Caco-2 (cell line): ENCODE measurements at regions not wholly inside any gene's neighbourhood (a gene's known extent, or its start where the extent isn't known, plus 50 kb on each side); places are given as distances from the start of the nearest gene placed in this dataset.

ENCODE experiments used
- BruUV-seq: library from RNA; stranded (reverse); fragments of 400-500 nt; replicated peaks from 2 replicates; lab custom pipeline; 2021; lab: Mats Ljungman, UMichigan
- CTCF ChIA-PET: fragments of 300-600 bp; sonication (Branson Sonifier 250); formaldehyde crosslinking; loops from one replicate; lab custom pipeline; 2022; ENCODE audit warnings: antibody characterized with exemption; lab: Charles Lee
- POLR2A ChIA-PET: fragments of 300-600 bp; sonication (Branson Sonifier 250); formaldehyde crosslinking; loops from one replicate; lab custom pipeline; 2022; ENCODE audit warnings: antibody characterized with exemption; lab: Charles Lee
- DNase-seq, 2 experiments: peaks; one replicate each; pipeline versions ENCODE4 v3.0.0 to v3.0.0-alpha.2; 2020 to 2022
- H3K27me3 ChIP-seq: replicated peaks from 2 replicates; pipeline ENCODE4 v1.6.0; 2011; ENCODE audit warnings: low read length; ENCODE audit not compliant: control insufficient read depth, insufficient read depth
- H3K36me3 ChIP-seq: 2 replicates; pipeline ENCODE4 v1.5.1; 2011; ENCODE audit warnings: low read length; ENCODE audit not compliant: control insufficient read depth, insufficient read depth
- H3K4me1 ChIP-seq: fragments of 250-450 bp; sonication (Bioruptor Pico); 2 replicates; pipeline ENCODE4 v1.5.1; 2020; ENCODE audit warnings: mild to moderate bottlenecking
- H3K4me3 ChIP-seq: 2 replicates; pipeline ENCODE4 v1.5.1; 2011; ENCODE audit warnings: low read depth, mild to moderate bottlenecking, control low read depth, low read length
- H3K9me3 ChIP-seq: fragments of 250-450 bp; sonication (Bioruptor Pico); 2 replicates; pipeline ENCODE4 v1.5.1; 2020; ENCODE audit warnings: mild to moderate bottlenecking, moderate library complexity
- H3K27ac Mint-ChIP-seq: one replicate; pipeline ENCODE4 v1.8.0; 2022; ENCODE audit warnings: mixed read lengths; ENCODE audit not compliant: unreplicated experiment
- H3K27me3 Mint-ChIP-seq: one replicate; pipeline ENCODE4 v1.8.0; 2022; ENCODE audit warnings: mixed read lengths; ENCODE audit not compliant: insufficient read depth, unreplicated experiment
- H3K36me3 Mint-ChIP-seq: one replicate; pipeline ENCODE4 v1.8.0; 2022; ENCODE audit warnings: mild to moderate bottlenecking, mixed read lengths; ENCODE audit not compliant: insufficient read depth, unreplicated experiment
- H3K4me1 Mint-ChIP-seq: one replicate; pipeline ENCODE4 v1.8.0; 2022; ENCODE audit warnings: low read depth, mixed read lengths; ENCODE audit not compliant: unreplicated experiment
- H3K4me3 Mint-ChIP-seq: one replicate; pipeline ENCODE4 v1.8.0; 2022; ENCODE audit warnings: mild to moderate bottlenecking, moderate library complexity, mixed read lengths; ENCODE audit not compliant: unreplicated experiment
- H3K9me3 Mint-ChIP-seq: one replicate; pipeline ENCODE4 v1.8.0; 2022; ENCODE audit warnings: mixed read lengths; ENCODE audit not compliant: unreplicated experiment
- intact Hi-C: fragments of 100-400 bp; cut with micrococcal nuclease; formaldehyde crosslinking; loops from one replicate; pipeline ENCODE4 v1.10.0; 2022; ENCODE audit not compliant: unreplicated experiment
- TF ChIP-seq, protein P1 (sequence below), 2 experiments: fragments of 200-600 bp in 1 of 2; IDR thresholded peaks; 1 replicate in 1 of 2; 2 replicates in 1 of 2; pipeline versions ENCODE4 v1.5.1 to v1.8.0; 2011 to 2022; ENCODE audit warnings: antibody characterized with exemption in 1 of 2, control low read depth in 1 of 2, inconsistent platforms in 1 of 2, low read depth in 1 of 2, low read length in 1 of 2, mild to moderate bottlenecking in 1 of 2, moderate library complexity in 1 of 2; ENCODE audit not compliant: insufficient read depth in 1 of 2, severe bottlenecking in 1 of 2, unreplicated experiment in 1 of 2

DNA sequence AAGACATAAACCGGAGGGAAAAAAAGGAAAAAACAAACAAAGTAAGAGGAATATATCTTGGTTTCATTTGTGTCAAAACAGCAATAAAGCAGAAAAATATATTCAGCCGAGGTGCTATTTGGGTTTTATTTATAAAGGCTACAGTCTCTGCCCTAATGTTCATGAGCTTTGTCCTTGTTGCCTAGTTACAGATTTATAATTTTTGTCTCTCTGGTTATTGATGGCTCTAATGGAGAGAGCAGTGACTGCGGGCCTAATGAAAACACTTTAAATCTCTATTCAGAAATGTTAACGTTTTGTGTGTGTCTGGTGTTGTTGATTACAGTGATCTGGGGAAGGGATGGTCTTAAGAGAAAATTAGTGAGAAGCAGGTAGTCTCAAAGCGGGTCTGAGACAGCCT is 854.0 kb upstream of the LRRTM1 start:
- TF ChIP-seq, protein P1, sequence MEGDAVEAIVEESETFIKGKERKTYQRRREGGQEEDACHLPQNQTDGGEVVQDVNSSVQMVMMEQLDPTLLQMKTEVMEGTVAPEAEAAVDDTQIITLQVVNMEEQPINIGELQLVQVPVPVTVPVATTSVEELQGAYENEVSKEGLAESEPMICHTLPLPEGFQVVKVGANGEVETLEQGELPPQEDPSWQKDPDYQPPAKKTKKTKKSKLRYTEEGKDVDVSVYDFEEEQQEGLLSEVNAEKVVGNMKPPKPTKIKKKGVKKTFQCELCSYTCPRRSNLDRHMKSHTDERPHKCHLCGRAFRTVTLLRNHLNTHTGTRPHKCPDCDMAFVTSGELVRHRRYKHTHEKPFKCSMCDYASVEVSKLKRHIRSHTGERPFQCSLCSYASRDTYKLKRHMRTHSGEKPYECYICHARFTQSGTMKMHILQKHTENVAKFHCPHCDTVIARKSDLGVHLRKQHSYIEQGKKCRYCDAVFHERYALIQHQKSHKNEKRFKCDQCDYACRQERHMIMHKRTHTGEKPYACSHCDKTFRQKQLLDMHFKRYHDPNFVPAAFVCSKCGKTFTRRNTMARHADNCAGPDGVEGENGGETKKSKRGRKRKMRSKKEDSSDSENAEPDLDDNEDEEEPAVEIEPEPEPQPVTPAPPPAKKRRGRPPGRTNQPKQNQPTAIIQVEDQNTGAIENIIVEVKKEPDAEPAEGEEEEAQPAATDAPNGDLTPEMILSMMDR (IDR thresholded peaks at IDR 0.05; ENCODE audit: insufficient read depth in 1 of 2, low read depth in 1 of 2, low read length in 1 of 2, severe bottlenecking in 1 of 2, unreplicated experiment in 1 of 2): no peak
- Histone ChIP-seq H3K4me3 (no peak overlapping the region), H3K9me3 (no peaks in the 10 kb centered on the region), H3K36me3 (no peaks in the 10 kb centered on the region), H3K27me3 (no peaks in the 10 kb centered on the region; the same call in 1 of the 2 replicates), H3K4me1 (no peaks in the 10 kb centered on the region)
- H3K4me1 Mint-ChIP-seq: no peaks in the 10 kb centered on the region
- no peak overlapping the region for H3K4me3 Mint-ChIP-seq
- no peak for DNase-seq
- intact Hi-C loops: no loop called here
- CTCF ChIA-PET: no interaction called here
- peaks cover 5% of the 10 kb centered on the region for H3K27me3 Mint-ChIP-seq
- H3K36me3 Mint-ChIP-seq: no peaks in the 10 kb centered on the region
- H3K9me3 Mint-ChIP-seq: no peaks in the 10 kb centered on the region
- no TSS peak for BruUV-seq
- POLR2A ChIA-PET: no interaction called here
- no peak overlapping the region for H3K27ac Mint-ChIP-seq

DNA sequence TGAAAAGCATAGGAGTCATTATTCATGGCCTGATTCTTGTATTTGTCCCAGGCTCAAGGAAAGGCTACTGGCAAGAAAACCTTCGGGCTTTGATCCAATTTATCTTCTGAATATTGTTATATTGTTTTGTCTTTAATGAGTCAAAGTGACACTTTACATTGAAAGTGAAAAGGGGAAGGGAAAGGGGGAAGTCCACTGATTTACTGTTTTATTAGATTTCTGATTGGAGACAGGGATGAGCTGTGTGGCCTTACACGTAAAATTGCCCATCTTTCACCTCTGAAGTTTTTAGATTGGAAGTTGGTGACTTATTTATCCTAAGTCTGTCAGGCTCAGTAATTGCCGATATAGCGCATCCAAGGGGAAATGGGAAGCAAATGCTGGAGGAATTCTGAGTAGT is 843.8 kb upstream of the LRRTM1 start:
- TF ChIP-seq, protein P1 (IDR thresholded peaks at IDR 0.05; ENCODE audit: insufficient read depth in 1 of 2, low read depth in 1 of 2, low read length in 1 of 2, severe bottlenecking in 1 of 2, unreplicated experiment in 1 of 2): no peak
- no peak for DNase-seq
- Histone ChIP-seq H3K9me3 (no peaks in the 10 kb centered on the region), H3K27me3 (no peaks in the 10 kb centered on the region), H3K4me3 (no peak overlapping the region), H3K36me3 (no peaks in the 10 kb centered on the region), H3K4me1 (no peaks in the 10 kb centered on the region)
- H3K4me1 Mint-ChIP-seq: no peaks in the 10 kb centered on the region
- intact Hi-C loops: no loop called here
- no peak overlapping the region for H3K27ac Mint-ChIP-seq
- POLR2A ChIA-PET: no interaction called here
- no TSS peak for BruUV-seq
- H3K4me3 Mint-ChIP-seq: no peak overlapping the region
- H3K27me3 Mint-ChIP-seq: no peaks in the 10 kb centered on the region
- no peaks in the 10 kb centered on the region for H3K9me3 Mint-ChIP-seq
- H3K36me3 Mint-ChIP-seq: no peaks in the 10 kb centered on the region
- CTCF ChIA-PET: no interaction called here

- Mint-ChIP-seq H3K4me3 (no peak overlapping the region), H3K36me3 (no peaks in the 10 kb centered on the region), H3K27me3 (no peaks in the 10 kb centered on the region), H3K9me3 (no peaks in the 10 kb centered on the region), H3K27ac (no peak overlapping the region), H3K4me1 (no peaks in the 10 kb centered on the region)
- Histone ChIP-seq H3K27me3 (no peaks in the 10 kb centered on the region), H3K36me3 (no peaks in the 10 kb centered on the region), H3K9me3 (no peaks in the 10 kb centered on the region), H3K4me3 (no peak overlapping the region), H3K4me1 (no peaks in the 10 kb centered on the region)
- intact Hi-C loops: no loop called here
- BruUV-seq: no TSS peak
- DNase-seq: no peak
- ChIA-PET POLR2A (no interaction called here), CTCF (no interaction called here)
- TF ChIP-seq, protein P1 (IDR thresholded peaks at IDR 0.05; ENCODE audit: insufficient read depth in 1 of 2, low read depth in 1 of 2, low read length in 1 of 2, severe bottlenecking in 1 of 2, unreplicated experiment in 1 of 2): no peak
Observed at GRCh38 chr2:81136296-81136695, 831.7 kb upstream of the LRRTM1 start.
